Activated CD8-positive, alpha-beta T cell treated with anti-CD3 and anti-CD28 coated beads for 36 hours (primary cell): ENCODE measurements at regions not wholly inside any gene's neighbourhood (a gene's known extent, or its start where the extent isn't known, plus 50 kb on each side); places are given as distances from the start of the nearest gene placed in this dataset.

Experiments
- ATAC-seq: fragments of 200-7000 bp; cut with Tn5 transposase; one replicate; pipeline ENCODE4 v1.10.0; 2021; ENCODE audit warnings: mild to moderate bottlenecking, moderate library complexity
- CTCF ChIA-PET: fragments of 350-600 bp; sonication (Branson Sonifier 250); formaldehyde crosslinking; loops from one replicate; lab custom pipeline; 2021; ENCODE audit warnings: antibody characterized with exemption; lab: Charles Lee
- POLR2A ChIA-PET: fragments of 350-600 bp; sonication (Branson Sonifier 250); formaldehyde crosslinking; loops from one replicate; lab custom pipeline; 2021; ENCODE audit warnings: antibody characterized with exemption; lab: Charles Lee
- DNase-seq: peaks from one replicate; pipeline ENCODE4 v3.0.0-alpha.2; 2020
- H3K27ac Mint-ChIP-seq: one replicate; pipeline ENCODE4 v1.8.0; 2021; ENCODE audit warnings: mild to moderate bottlenecking, mixed read lengths
- H3K27me3 Mint-ChIP-seq: one replicate; pipeline ENCODE4 v1.8.0; 2021; ENCODE audit warnings: mixed read lengths
- H3K36me3 Mint-ChIP-seq: one replicate; pipeline ENCODE4 v1.8.0; 2021; ENCODE audit warnings: low read depth, mixed read lengths
- H3K4me1 Mint-ChIP-seq: one replicate; pipeline ENCODE4 v1.8.0; 2021; ENCODE audit warnings: low read depth, mixed read lengths
- H3K4me3 Mint-ChIP-seq: one replicate; pipeline ENCODE4 v1.8.0; 2021; ENCODE audit warnings: mild to moderate bottlenecking, moderate library complexity, mixed read lengths
- H3K9me3 Mint-ChIP-seq: one replicate; pipeline ENCODE4 v1.8.0; 2021; ENCODE audit warnings: mixed read lengths
- CTCF ChIP-seq: fragments of 200-600 bp; IDR thresholded peaks from one replicate; pipeline ENCODE4 v1.8.0; 2022; ENCODE audit warnings: antibody characterized with exemption, mild to moderate bottlenecking
- intact Hi-C: fragments of 100-400 bp; cut with micrococcal nuclease; formaldehyde crosslinking; loops from one replicate; pipeline ENCODE4 v1.10.0; 2022

- DNase-seq (no peak), ATAC-seq (no peak)
- ChIA-PET CTCF (interaction anchor here (0.7 to 1.1 kb wide), 5 partner anchors 8 to 189 kb away, joined by 3 to 4 read pairs (median 3); no protein-coding TSS in a partner anchor), POLR2A (no interaction called here)
- Mint-ChIP-seq H3K4me3 (no peak overlapping the region), H3K9me3 (no peaks in the 10 kb centered on the region), H3K4me1 (peaks cover 9% of the 10 kb centered on the region), H3K27ac (no peak overlapping the region), H3K36me3 (no peaks in the 10 kb centered on the region), H3K27me3 (peaks cover 3% of the 10 kb centered on the region)
- TF ChIP-seq CTCF = no peak
- intact Hi-C loops = no loop called here
Measured at GRCh38 chr9:21567926-21568325, 85.8 kb upstream of the IFNE start.

DNA sequence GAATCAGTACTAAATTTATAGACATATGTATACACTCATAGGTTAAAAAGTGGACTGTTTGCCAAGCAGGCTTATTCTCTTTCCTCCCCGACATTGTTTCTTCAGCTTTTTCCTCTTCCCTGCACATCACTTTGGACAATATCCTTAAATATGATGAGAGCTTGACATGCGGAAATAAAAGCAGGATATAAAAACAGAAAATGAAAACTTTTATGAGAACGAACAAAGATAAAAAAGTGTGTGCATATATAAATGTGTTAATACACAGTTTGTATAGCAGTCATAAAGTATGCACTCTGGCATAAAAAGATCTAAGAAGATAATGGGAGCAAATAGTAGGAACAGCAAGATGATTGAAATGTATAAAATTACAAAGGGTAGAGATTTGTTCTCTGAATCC lies 86.4 kb upstream of the IFNE start:
- H3K4me1 Mint-ChIP-seq = peaks cover 9% of the 10 kb centered on the region
- DNase-seq (no peak), ATAC-seq (no peak)
- intact Hi-C loops = no loop called here
- peaks cover 4% of the 10 kb centered on the region for H3K27me3 Mint-ChIP-seq
- H3K4me3 Mint-ChIP-seq = no peak overlapping the region
- no peak overlapping the region for H3K27ac Mint-ChIP-seq
- ChIA-PET CTCF (interaction anchor here (0.7 to 1.4 kb wide), 5 partner anchors 7 to 133 kb away, joined by 3 to 4 read pairs (median 3); no protein-coding TSS in a partner anchor), POLR2A (no interaction called here)
- TF ChIP-seq CTCF = no peak
- H3K36me3 Mint-ChIP-seq = no peaks in the 10 kb centered on the region
- H3K9me3 Mint-ChIP-seq = no peaks in the 10 kb centered on the region

GRCh38 chr9:21569721-21570120 lies 87.6 kb upstream of the IFNE start:
- intact Hi-C loops = loop anchor here (10.0 kb wide), 1 partner anchor 205 kb away; no protein-coding TSS in a partner anchor
- no peak for TF ChIP-seq CTCF
- Mint-ChIP-seq H3K4me1 (no peaks in the 10 kb centered on the region), H3K4me3 (no peak overlapping the region), H3K9me3 (no peaks in the 10 kb centered on the region), H3K36me3 (no peaks in the 10 kb centered on the region), H3K27ac (no peak overlapping the region), H3K27me3 (peaks cover 4% of the 10 kb centered on the region)
- CTCF ChIA-PET = interaction anchor here (1.0 to 4.0 kb wide), 3 partner anchors 10 to 139 kb away, joined by 3 to 18 read pairs (median 3); no protein-coding TSS in a partner anchor
- POLR2A ChIA-PET = no interaction called here
- ATAC-seq = no peak
- no peak for DNase-seq

- ChIA-PET CTCF (interaction anchor here (1.6 to 4.0 kb wide), 2 partner anchors 9 to 11 kb away, joined by 5 to 18 read pairs; no protein-coding TSS in a partner anchor), POLR2A (no interaction called here)
- ATAC-seq (no peak), DNase-seq (no peak)
- Mint-ChIP-seq H3K27ac (no peak overlapping the region), H3K9me3 (no peaks in the 10 kb centered on the region), H3K4me1 (no peaks in the 10 kb centered on the region), H3K36me3 (no peaks in the 10 kb centered on the region), H3K4me3 (no peak overlapping the region), H3K27me3 (peaks cover 4% of the 10 kb centered on the region)
- intact Hi-C loops = loop anchor here (10.0 kb wide), 1 partner anchor 204 kb away; no protein-coding TSS in a partner anchor
- no peak for TF ChIP-seq CTCF
Measured at GRCh38 chr9:21570643-21571275, 88.6 kb upstream of the IFNE start.

DNA sequence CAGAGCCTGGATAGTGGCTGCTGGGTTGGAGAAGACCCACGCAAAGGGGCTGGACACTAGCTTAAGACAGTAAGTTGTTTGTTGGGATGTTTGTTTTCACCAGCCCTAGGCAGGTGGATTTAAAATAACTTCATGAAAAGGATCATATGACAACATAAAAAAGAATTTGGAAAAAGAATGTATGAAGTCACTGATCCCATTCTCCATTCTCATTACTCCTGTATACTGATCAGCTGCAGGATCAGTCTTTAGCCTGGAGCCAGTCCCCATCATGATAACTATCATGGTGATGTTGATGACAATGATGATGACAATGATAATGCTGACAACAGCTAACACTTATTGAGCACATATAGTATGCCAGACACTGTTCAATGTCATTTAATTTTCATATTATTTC lies 92.1 kb upstream of the IFNE start:
- Mint-ChIP-seq H3K9me3 (no peaks in the 10 kb centered on the region), H3K27me3 (peaks cover 2% of the 10 kb centered on the region), H3K4me3 (no peak overlapping the region), H3K4me1 (peaks cover 28% of the 10 kb centered on the region), H3K27ac (no peak overlapping the region), H3K36me3 (no peaks in the 10 kb centered on the region)
- intact Hi-C loops = loop anchor here (10.0 kb wide), 1 partner anchor 201 kb away; no protein-coding TSS in a partner anchor
- ATAC-seq (no peak), DNase-seq (no peak)
- no peak for TF ChIP-seq CTCF
- POLR2A ChIA-PET = no interaction called here
- CTCF ChIA-PET = interaction anchor here (1.2 to 1.5 kb wide), 3 partner anchors 13 to 108 kb away, joined by 4 read pairs; no protein-coding TSS in a partner anchor
